ENCODE measurements at regions not wholly inside any gene's neighbourhood (a gene's known extent, or its start where the extent isn't known, plus 50 kb on each side); places are given as distances from the start of the nearest gene placed in this dataset.
A peak's percentile ranks its signal among the peaks of the same experiment; 100 is the strongest.

DNA sequence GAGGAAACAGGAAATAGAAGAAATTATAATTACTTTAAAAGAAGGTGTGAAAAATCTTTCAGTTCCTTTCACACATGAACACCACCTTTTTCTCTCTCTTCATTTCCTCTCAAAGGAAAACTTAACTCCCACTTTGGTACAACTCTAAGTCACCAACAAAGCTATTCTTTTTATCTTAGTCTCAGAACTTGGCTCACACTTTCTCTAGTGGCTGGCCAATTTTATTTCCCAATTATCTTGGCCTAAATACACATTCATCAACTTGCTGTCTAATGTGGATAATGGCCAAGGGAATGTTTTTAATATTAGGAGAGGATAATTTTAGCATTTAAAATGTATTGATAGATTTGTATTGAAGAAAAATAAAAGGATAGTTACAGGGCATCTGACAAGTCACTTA is 64.5 kb upstream of the NAV3 start:
- H3K4me3 ChIP-seq (ENCODE audit: control insufficient read depth, low read depth, low read length) = no peak overlapping the region
- no peak for DNase-seq (ENCODE audit: low read depth)
- TF ChIP-seq, protein P1, sequence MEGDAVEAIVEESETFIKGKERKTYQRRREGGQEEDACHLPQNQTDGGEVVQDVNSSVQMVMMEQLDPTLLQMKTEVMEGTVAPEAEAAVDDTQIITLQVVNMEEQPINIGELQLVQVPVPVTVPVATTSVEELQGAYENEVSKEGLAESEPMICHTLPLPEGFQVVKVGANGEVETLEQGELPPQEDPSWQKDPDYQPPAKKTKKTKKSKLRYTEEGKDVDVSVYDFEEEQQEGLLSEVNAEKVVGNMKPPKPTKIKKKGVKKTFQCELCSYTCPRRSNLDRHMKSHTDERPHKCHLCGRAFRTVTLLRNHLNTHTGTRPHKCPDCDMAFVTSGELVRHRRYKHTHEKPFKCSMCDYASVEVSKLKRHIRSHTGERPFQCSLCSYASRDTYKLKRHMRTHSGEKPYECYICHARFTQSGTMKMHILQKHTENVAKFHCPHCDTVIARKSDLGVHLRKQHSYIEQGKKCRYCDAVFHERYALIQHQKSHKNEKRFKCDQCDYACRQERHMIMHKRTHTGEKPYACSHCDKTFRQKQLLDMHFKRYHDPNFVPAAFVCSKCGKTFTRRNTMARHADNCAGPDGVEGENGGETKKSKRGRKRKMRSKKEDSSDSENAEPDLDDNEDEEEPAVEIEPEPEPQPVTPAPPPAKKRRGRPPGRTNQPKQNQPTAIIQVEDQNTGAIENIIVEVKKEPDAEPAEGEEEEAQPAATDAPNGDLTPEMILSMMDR (conservative IDR thresholded peaks at IDR 0.05; ENCODE audit: control insufficient read depth, insufficient read depth, low read depth, low read length) = no peak

DNA sequence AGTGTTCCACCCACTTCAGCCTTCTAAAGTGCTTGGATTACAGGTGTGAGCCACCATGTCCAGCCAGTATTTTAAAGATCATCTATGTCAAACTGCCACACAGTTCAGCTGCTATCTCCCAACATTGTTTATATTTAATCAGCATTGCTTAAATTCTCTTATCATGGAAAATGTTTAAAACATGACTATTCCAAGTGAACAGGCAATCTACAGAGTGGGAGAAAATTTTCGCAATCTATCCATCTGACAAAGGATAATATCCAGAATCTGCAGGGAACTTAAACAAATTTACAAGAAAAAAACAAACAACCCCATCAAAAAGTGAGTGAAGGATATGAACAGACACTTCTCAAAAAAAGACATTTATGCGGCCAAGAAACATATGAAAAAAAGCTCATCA is 69.4 kb upstream of the NAV3 start:
- TF ChIP-seq, protein P1 (conservative IDR thresholded peaks at IDR 0.05; ENCODE audit: control insufficient read depth, insufficient read depth, low read depth, low read length) = no peak
- no peak for DNase-seq (ENCODE audit: low read depth)
- H3K4me3 ChIP-seq (ENCODE audit: control insufficient read depth, low read depth, low read length) = no peak overlapping the region

DNA sequence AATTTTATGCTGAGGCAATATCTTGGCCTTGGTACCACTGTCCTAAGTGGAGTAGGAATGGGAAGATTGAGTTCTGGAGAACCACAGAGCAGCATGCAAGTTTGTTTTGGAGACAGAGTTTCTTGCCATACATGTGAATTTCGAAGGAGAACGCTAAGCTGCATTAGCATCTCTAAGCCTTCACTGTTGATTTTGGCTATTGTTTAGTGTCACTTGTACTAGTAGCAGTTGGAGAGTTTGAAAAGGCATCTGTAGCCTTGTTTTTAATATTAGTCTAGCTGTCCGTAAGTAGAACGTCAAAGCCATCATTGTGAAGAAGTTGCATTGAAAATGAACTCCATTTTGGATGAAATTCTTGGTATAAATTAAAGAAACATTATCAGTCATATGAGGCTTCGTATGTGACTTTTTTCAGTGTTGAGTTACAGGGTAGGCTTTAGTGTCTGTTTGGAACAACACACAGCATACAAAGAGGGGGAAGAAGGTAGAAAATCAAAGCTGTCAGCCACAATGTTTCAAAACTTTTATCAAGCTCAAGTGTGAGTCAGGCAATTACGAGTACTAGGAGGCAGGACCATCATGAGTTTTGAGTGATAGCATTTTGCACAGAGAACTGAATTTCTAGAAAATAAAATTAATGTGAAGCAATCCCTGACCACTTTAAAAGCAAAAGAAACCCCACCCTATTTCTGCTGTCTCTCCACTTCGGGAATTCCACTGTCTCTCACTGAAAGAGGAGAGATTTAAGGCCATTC is 70.2 kb upstream of the NAV3 start:
- no peak for DNase-seq (ENCODE audit: low read depth)
- TF ChIP-seq, protein P1 (conservative IDR thresholded peaks at IDR 0.05; ENCODE audit: control insufficient read depth, insufficient read depth, low read depth, low read length) = no peak
- H3K4me3 ChIP-seq (ENCODE audit: control insufficient read depth, low read depth, low read length) = no peak overlapping the region

DNA sequence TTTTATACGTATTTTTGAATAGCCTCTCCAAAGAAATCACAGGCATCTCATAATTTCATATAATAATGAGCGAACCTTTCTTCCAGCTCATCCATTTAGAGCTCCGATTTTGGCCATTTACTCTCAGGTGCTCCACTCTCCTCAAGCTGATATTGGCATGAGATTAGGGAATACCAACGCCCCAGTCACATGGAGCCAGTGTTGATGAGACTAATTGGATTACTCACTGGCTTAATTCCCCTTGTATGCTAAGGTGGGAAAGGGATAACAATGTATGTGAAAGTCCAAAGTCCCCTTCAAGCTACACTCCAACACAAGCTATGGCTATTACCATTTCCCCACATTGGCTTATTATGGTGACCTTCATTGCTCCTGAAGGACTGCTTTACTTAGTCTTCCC is 76.6 kb upstream of the NAV3 start:
- no peak for DNase-seq (ENCODE audit: low read depth)
- TF ChIP-seq, protein P1 (conservative IDR thresholded peaks at IDR 0.05; ENCODE audit: control insufficient read depth, insufficient read depth, low read depth, low read length) = no peak

DNA sequence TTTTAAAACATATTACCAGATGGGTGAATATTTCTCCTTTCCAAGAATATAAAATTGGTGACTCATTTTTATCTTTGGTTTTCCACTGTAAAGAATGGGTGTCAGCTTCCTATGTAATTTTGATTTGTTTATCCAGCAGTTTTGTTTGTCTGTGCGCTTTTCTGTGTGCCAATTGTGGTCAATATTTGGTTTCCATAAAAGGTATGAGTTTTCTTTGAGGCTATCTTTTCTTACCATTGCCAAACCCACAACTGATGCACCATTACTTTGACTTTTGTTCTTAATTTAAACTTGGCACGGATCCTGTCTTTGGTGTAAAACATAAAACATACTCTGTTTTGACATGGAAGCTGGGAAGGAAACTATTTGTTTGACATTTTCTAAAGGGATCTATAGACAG is 78.8 kb upstream of the NAV3 start:
- peak; percentile 81 for DNase-seq (ENCODE audit: low read depth)
- H3K4me3 ChIP-seq (ENCODE audit: control insufficient read depth, low read depth, low read length) = no peak overlapping the region

More for the DNA sequence above, 76.6 kb upstream of the NAV3 start:
- no peak overlapping the region for H3K4me3 ChIP-seq (ENCODE audit: control insufficient read depth, low read depth, low read length)

DNA sequence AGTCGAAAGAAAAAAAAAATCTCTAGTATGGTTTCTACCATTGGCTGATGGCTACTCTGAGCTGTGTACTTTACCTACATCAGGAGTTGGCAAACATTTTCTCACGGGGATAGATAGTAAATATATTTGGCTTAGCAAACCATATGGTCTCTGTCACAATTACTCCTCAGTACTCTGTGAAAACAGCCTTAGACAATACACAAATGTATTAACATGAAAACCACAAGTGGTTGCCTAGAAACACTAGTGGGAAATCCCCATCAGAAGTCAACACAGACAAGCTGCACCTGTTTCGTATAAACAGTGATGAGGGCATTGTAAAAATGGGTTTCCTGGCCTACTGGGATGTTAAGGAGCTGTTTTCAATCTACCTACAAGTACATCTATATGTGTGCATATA is 84.6 kb upstream of the NAV3 start:
- TF ChIP-seq, protein P1 (conservative IDR thresholded peaks at IDR 0.05; ENCODE audit: control insufficient read depth, insufficient read depth, low read depth, low read length) = no peak

More for the DNA sequence above, 78.8 kb upstream of the NAV3 start:
- TF ChIP-seq, protein P1 (conservative IDR thresholded peaks at IDR 0.05; ENCODE audit: control insufficient read depth, insufficient read depth, low read depth, low read length) = no peak

More for the DNA sequence above, 84.6 kb upstream of the NAV3 start:
- peak; percentile 26 for DNase-seq (ENCODE audit: low read depth)
- H3K4me3 ChIP-seq (ENCODE audit: control insufficient read depth, low read depth, low read length) = no peak overlapping the region
